Umbilical cord (tissue), 1 donor: ENCODE measurements at regions not wholly inside any gene's neighbourhood (a gene's known extent, or its start where the extent isn't known, plus 50 kb on each side); places are given as distances from the start of the nearest gene placed in this dataset.

Experiments
- DNase-seq: peaks from one replicate; pipeline ENCODE4 v3.0.0-alpha.2; 2015; ENCODE audit warnings: low spot score

- no peak for DNase-seq
Measured at GRCh38 chr4:122555216-122555615, 65.7 kb downstream of the IL21 start.

GRCh38 chr4:122553432-122553831, 67.4 kb downstream of the IL21 start:
- DNase-seq, result no peak

- no peak for DNase-seq
Measured at GRCh38 chr4:122552898-122553297, 68.0 kb downstream of the IL21 start.

GRCh38 chr4:122548886-122549630, 71.8 kb downstream of the IL21 start:
- no peak for DNase-seq

GRCh38 chr4:122548452-122548851, 72.4 kb downstream of the IL21 start:
- DNase-seq, result no peak

GRCh38 chr4:122542411-122543236, 78.2 kb downstream of the IL21 start:
- DNase-seq, result no peak

- no peak for DNase-seq
Measured at GRCh38 chr4:122541996-122542395, 78.9 kb downstream of the IL21 start.

GRCh38 chr4:122540838-122541237, 80.0 kb downstream of the IL21 start:
- no peak for DNase-seq

- no peak for DNase-seq
Measured at GRCh38 chr4:122539861-122540465, 80.9 kb downstream of the IL21 start.

GRCh38 chr4:122537388-122538135, 81.0 kb upstream of the IL2 start:
- no peak for DNase-seq

- no peak for DNase-seq
Measured at GRCh38 chr4:122536001-122536400, 79.5 kb upstream of the IL2 start.

GRCh38 chr4:122534776-122535175, 78.3 kb upstream of the IL2 start:
- no peak for DNase-seq

- DNase-seq, result no peak
Measured at GRCh38 chr4:122533841-122534240, 77.3 kb upstream of the IL2 start.

- DNase-seq, result no peak
Measured at GRCh38 chr4:122532766-122533165, 76.2 kb upstream of the IL2 start.

- DNase-seq, result no peak
Measured at GRCh38 chr4:122531514-122531913, 75.0 kb upstream of the IL2 start.

GRCh38 chr4:122531038-122531437, 74.5 kb upstream of the IL2 start:
- no peak for DNase-seq

- no peak for DNase-seq
Measured at GRCh38 chr4:122528879-122529278, 72.4 kb upstream of the IL2 start.

GRCh38 chr4:122525865-122526264, 69.3 kb upstream of the IL2 start:
- no peak for DNase-seq

- DNase-seq, result no peak
Measured at GRCh38 chr4:122524176-122524575, 67.7 kb upstream of the IL2 start.

- DNase-seq, result no peak
Measured at GRCh38 chr4:122522944-122523343, 66.4 kb upstream of the IL2 start.

GRCh38 chr4:122517345-122517744, 60.8 kb upstream of the IL2 start:
- no peak for DNase-seq

GRCh38 chr4:122516376-122516775, 59.9 kb upstream of the IL2 start:
- DNase-seq, result no peak
